ENCODE measurements at regions not wholly inside any gene's neighbourhood (a gene's known extent, or its start where the extent isn't known, plus 50 kb on each side); places are given as distances from the start of the nearest gene placed in this dataset.

- TF ChIP-seq CTCF (IDR thresholded peaks at IDR 0.05; ENCODE audit: extremely low read depth, missing control alignments): no peak
- DNase-seq (ENCODE audit: low spot score): no peak
Measured at GRCh38 chr3:107297597-107297996, 79.6 kb upstream of the CCDC54 start.

- no peak for TF ChIP-seq CTCF (IDR thresholded peaks at IDR 0.05; ENCODE audit: extremely low read depth, missing control alignments)
Measured at GRCh38 chr3:107307205-107307604, 70.0 kb upstream of the CCDC54 start.

GRCh38 chr3:107308716-107309115, 68.5 kb upstream of the CCDC54 start:
- no peak for DNase-seq (ENCODE audit: low spot score)

More at GRCh38 chr3:107307205-107307604, 70.0 kb upstream of the CCDC54 start:
- no peak for DNase-seq (ENCODE audit: low spot score)

GRCh38 chr3:107309312-107309711, 67.9 kb upstream of the CCDC54 start:
- no peak for TF ChIP-seq CTCF (IDR thresholded peaks at IDR 0.05; ENCODE audit: extremely low read depth, missing control alignments)
- no peak for DNase-seq (ENCODE audit: low spot score)

More at GRCh38 chr3:107308716-107309115, 68.5 kb upstream of the CCDC54 start:
- TF ChIP-seq CTCF (IDR thresholded peaks at IDR 0.05; ENCODE audit: extremely low read depth, missing control alignments): no peak

GRCh38 chr3:107313711-107314110, 63.5 kb upstream of the CCDC54 start:
- no peak for TF ChIP-seq CTCF (IDR thresholded peaks at IDR 0.05; ENCODE audit: extremely low read depth, missing control alignments)
- DNase-seq (ENCODE audit: low spot score): no peak

- DNase-seq (ENCODE audit: low spot score): no peak
- TF ChIP-seq CTCF (IDR thresholded peaks at IDR 0.05; ENCODE audit: extremely low read depth, missing control alignments): no peak
Measured at GRCh38 chr3:107315141-107315540, 62.1 kb upstream of the CCDC54 start.

- TF ChIP-seq CTCF (IDR thresholded peaks at IDR 0.05; ENCODE audit: extremely low read depth, missing control alignments): no peak
- DNase-seq (ENCODE audit: low spot score): no peak
Measured at GRCh38 chr3:107323723-107324122, 53.5 kb upstream of the CCDC54 start.

All from GM20000 (cell line).